ENCODE measurements at regions not wholly inside any gene's neighbourhood (a gene's known extent, or its start where the extent isn't known, plus 50 kb on each side); places are given as distances from the start of the nearest gene placed in this dataset.
"Not testable (repeated sequence)": the region's sequence is repeated elsewhere in the genome, so short reads cannot be mapped to it uniquely, and the experiment has no call there.

GRCh38 chr7:68724965-68725364 is 873.3 kb upstream of the AUTS2 start:
- intact Hi-C loops (cut with DNase I): no loop called here
- WGBS: 74% methylated on average over 6 of the region's 6 CpGs
- no peak for TF ChIP-seq POLR2A (IDR thresholded peaks at IDR 0.05)
- no peak for TF ChIP-seq CTCF (IDR thresholded peaks at IDR 0.05)
- TF ChIP-seq POLR2AphosphoS5 (IDR thresholded peaks at IDR 0.05): no peak

GRCh38 chr7:68725843-68726785 is 872.2 kb upstream of the AUTS2 start:
- Histone ChIP-seq H3K4me3 (no peak overlapping the region), H3K27ac (no peak overlapping the region), H3K27me3 (replicated peaks; ENCODE audit: insufficient read depth) (no peaks in the 10 kb centered on the region), H3K36me3 (no peaks in the 10 kb centered on the region), H3K9me3 (no peaks in the 10 kb centered on the region), H3K4me1 (replicated peaks) (peaks cover 3% of the 10 kb centered on the region)
- WGBS: 92% methylated on average over 12 of the region's 12 CpGs
- intact Hi-C loops (cut with DNase I): no loop called here
- TF ChIP-seq POLR2AphosphoS5 (IDR thresholded peaks at IDR 0.05) (no peak), CTCF (IDR thresholded peaks at IDR 0.05) (no peak), POLR2A (IDR thresholded peaks at IDR 0.05) (no peak)
- DNase-seq (ENCODE audit: low spot score): no peak

More at GRCh38 chr7:68724965-68725364, 873.3 kb upstream of the AUTS2 start:
- Histone ChIP-seq H3K4me1 (replicated peaks) (no peaks in the 10 kb centered on the region), H3K4me3 (no peak overlapping the region), H3K36me3 (no peaks in the 10 kb centered on the region), H3K9me3 (no peaks in the 10 kb centered on the region), H3K27ac (no peak overlapping the region), H3K27me3 (replicated peaks; ENCODE audit: insufficient read depth) (no peaks in the 10 kb centered on the region)
- no peak for DNase-seq (ENCODE audit: low spot score)

GRCh38 chr7:68728720-68729119 is 869.6 kb upstream of the AUTS2 start:
- H3K4me1 ChIP-seq (replicated peaks); H3K27ac ChIP-seq; H3K36me3 ChIP-seq; intact Hi-C loops (cut with DNase I); H3K27me3 ChIP-seq (replicated peaks; ENCODE audit: insufficient read depth); H3K4me3 ChIP-seq; H3K9me3 ChIP-seq; DNase-seq (ENCODE audit: low spot score): not testable (repeated sequence)
- WGBS: 95% methylated on average over 6 of the region's 6 CpGs

- intact Hi-C loops (cut with DNase I): no loop called here
- Histone ChIP-seq H3K4me1 (replicated peaks) (peaks cover 3% of the 10 kb centered on the region), H3K27ac (no peak overlapping the region), H3K36me3 (no peaks in the 10 kb centered on the region), H3K9me3 (no peaks in the 10 kb centered on the region), H3K4me3 (no peak overlapping the region), H3K27me3 (replicated peaks; ENCODE audit: insufficient read depth) (no peaks in the 10 kb centered on the region)
- no peak for TF ChIP-seq POLR2AphosphoS5 (IDR thresholded peaks at IDR 0.05)
- no peak for DNase-seq (ENCODE audit: low spot score)
- WGBS: 93% methylated on average over 7 of the region's 7 CpGs
These were observed 868.9 kb upstream of the AUTS2 start for GRCh38 chr7:68729371-68729770.

GRCh38 chr7:68730194-68730593 is 868.1 kb upstream of the AUTS2 start:
- Histone ChIP-seq H3K27me3 (replicated peaks; ENCODE audit: insufficient read depth) (no peaks in the 10 kb centered on the region), H3K4me1 (replicated peaks) (peaks cover 3% of the 10 kb centered on the region), H3K36me3 (no peaks in the 10 kb centered on the region), H3K27ac (no peak overlapping the region), H3K4me3 (no peak overlapping the region), H3K9me3 (no peaks in the 10 kb centered on the region)
- TF ChIP-seq POLR2AphosphoS5 (IDR thresholded peaks at IDR 0.05) (no peak), POLR2A (IDR thresholded peaks at IDR 0.05) (no peak), CTCF (IDR thresholded peaks at IDR 0.05) (no peak)
- WGBS: 77% methylated on average over 2 of the region's 2 CpGs
- no peak for DNase-seq (ENCODE audit: low spot score)
- intact Hi-C loops (cut with DNase I): no loop called here

DNA sequence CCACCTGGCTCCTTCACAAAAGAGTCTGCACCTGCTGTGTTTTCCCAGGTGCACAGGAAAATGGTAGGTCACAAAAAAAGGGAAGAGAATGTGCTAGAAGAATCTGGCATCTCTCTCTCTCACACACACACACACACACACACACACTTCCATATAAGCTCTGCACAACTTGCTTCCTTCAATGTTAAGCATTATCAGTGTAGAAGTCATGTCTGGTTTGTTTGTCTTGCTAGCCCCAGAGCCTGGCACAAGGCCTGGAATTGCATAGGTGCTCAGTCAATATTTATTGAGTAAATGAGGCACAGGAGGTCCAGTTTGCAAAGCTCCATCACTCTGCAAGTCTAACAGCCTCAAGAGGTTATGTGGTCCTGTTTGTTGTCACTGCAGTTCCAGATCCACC is 867.3 kb upstream of the AUTS2 start:
- Histone ChIP-seq H3K27me3 (replicated peaks; ENCODE audit: insufficient read depth) (no peaks in the 10 kb centered on the region), H3K4me1 (replicated peaks) (peaks cover 3% of the 10 kb centered on the region), H3K36me3 (no peaks in the 10 kb centered on the region), H3K9me3 (no peaks in the 10 kb centered on the region), H3K4me3 (no peak overlapping the region), H3K27ac (no peak overlapping the region)
- TF ChIP-seq CTCF (IDR thresholded peaks at IDR 0.05) (no peak), POLR2AphosphoS5 (IDR thresholded peaks at IDR 0.05) (peak; percentile 79)
- intact Hi-C loops (cut with DNase I): no loop called here
- peak; percentile 79 for DNase-seq (ENCODE audit: low spot score)
